GM19043 (cell line): ENCODE measurements at regions not wholly inside any gene's neighbourhood (a gene's known extent, or its start where the extent isn't known, plus 50 kb on each side); places are given as distances from the start of the nearest gene placed in this dataset.

ENCODE experiments used
- ATAC-seq: cut with Tn5 transposase; IDR thresholded peaks from one replicate; pipeline ENCODE4 v1.9.1; 2021; ENCODE audit warnings: low read depth; ENCODE audit not compliant: unreplicated experiment

GRCh38 chr14:82112210-82112839 is 578.7 kb upstream of the SEL1L start:
- no peak for ATAC-seq

GRCh38 chr14:82113007-82113406 is 579.4 kb upstream of the SEL1L start:
- ATAC-seq, result no peak

DNA sequence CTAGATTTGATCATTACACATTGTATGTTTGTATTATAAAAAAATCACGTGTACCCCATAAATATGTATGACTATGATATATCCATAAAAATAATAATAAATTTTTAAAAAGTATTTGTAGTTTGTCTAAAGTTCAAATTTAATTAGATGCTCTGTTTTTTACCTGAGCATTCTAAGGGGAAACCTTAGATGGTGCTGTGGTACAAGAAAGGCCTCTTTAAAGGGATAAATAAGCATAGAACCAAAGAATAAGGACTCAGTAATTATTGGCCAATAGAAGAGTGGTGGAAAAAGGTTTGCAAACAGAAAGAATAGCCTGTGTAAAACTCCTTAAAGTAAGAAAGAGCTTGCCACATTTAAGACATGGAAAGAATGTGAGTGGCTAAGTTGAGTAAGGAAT is 580.1 kb upstream of the SEL1L start:
- no peak for ATAC-seq

GRCh38 chr14:82116721-82117120 is 583.1 kb upstream of the SEL1L start:
- no peak for ATAC-seq

GRCh38 chr14:82122655-82123054 is 589.0 kb upstream of the SEL1L start:
- ATAC-seq, result no peak

DNA sequence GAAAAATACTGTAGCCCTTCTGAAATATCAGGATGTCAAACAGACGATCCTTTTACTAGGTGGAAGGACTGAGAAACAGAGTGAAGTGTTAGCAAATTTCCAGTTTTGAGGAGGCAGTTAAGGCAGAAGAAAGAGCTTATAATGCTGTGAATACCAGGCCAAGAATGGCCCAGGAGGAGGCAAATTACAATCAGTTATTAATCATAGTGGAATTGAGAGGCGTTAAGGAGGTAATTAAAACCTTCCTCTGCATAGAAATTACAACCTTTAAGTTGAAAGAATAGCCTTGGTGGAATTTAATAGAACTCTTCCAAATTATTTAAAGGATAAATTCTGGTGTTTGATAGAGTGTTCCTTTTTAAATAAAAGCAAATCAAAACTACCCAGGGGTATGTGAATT is 590.9 kb upstream of the SEL1L start:
- no peak for ATAC-seq

- ATAC-seq, result no peak
These were observed 592.4 kb upstream of the SEL1L start for GRCh38 chr14:82126006-82126405.

GRCh38 chr14:82134411-82134810 is 600.8 kb upstream of the SEL1L start:
- ATAC-seq, result no peak

DNA sequence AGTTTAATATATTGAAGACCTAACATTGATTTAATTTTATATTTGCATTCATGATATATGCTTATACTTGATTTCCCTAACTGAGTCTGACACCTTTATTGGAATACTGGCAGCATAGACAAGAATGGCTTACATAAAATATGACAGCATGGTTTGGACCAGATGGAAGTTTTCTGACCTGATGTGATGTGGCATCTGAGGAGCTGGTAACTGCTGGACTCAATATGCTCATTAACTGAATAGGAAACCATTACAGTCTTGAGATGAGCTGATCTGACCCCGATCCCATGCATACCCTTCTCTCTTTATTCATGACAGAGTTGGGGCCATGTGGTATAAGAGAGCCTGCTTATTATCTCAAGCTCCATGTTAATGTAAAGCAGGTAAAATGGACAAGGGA is 604.8 kb upstream of the SEL1L start:
- no peak for ATAC-seq

GRCh38 chr14:82146846-82147245 is 613.2 kb upstream of the SEL1L start:
- ATAC-seq, result no peak

DNA sequence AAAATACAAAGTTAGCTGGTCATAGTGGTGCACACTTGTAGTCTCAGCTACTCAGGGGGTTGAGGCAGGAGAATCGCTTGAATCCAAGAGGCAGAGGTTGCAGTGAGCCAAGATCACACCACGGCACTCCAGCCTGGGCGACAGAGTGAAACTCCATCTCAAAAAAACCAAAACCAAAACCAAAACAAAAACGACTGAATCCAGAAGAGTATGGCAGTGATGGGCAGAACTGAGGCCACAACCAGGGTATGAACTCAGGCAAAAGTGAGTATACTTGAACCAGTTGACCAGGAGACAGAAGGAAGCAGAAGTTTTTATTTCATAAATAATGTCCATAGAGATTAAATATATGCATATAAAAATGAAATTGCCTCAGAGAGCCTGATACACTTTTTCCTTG is 620.0 kb upstream of the SEL1L start:
- ATAC-seq, result no peak

GRCh38 chr14:82159624-82160023 is 626.0 kb upstream of the SEL1L start:
- ATAC-seq, result no peak

GRCh38 chr14:82180139-82180538 is 646.5 kb upstream of the SEL1L start:
- no peak for ATAC-seq

DNA sequence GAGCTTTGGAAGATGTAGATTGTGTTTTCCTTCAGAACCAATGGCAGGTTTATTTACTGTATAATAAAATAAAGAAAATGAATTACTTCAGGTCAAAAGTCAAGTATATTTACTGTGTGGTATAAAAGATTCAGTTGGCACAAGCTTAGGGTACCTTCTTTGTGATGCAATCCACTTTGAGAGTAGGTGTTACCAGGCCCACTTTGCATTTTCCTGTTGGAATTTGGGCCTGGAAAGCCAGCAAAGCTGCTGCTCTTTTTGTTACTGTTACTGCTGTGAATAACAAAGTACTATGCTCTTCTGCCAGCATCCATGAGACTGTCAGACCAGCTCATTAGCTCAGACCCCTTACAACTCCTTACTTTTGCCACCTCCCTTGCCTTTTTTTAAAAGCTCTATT is 649.0 kb upstream of the SEL1L start:
- ATAC-seq, result no peak

GRCh38 chr14:82190742-82191141 is 657.1 kb upstream of the SEL1L start:
- no peak for ATAC-seq

GRCh38 chr14:82192387-82192786 is 658.7 kb upstream of the SEL1L start:
- no peak for ATAC-seq

DNA sequence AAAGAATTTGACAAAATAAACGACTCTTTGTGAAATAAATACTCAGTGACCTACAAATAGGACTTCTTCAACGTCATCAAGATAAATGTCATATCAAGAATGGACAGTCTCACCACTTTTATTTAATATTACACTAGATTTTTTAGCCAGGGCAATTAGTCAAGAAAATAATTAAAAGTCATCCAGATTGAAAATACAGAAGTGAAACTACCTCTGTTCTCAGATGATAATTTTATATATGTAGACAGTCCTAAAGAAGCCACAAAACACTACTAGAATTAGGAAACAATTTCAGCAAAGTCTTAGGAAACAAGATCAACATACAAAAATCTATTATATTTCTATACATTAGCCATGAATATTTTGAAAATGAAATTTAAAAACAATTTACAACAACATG is 689.6 kb upstream of the SEL1L start:
- ATAC-seq, result no peak

- ATAC-seq, result no peak
These were observed 691.0 kb upstream of the SEL1L start for GRCh38 chr14:82224610-82225009.

DNA sequence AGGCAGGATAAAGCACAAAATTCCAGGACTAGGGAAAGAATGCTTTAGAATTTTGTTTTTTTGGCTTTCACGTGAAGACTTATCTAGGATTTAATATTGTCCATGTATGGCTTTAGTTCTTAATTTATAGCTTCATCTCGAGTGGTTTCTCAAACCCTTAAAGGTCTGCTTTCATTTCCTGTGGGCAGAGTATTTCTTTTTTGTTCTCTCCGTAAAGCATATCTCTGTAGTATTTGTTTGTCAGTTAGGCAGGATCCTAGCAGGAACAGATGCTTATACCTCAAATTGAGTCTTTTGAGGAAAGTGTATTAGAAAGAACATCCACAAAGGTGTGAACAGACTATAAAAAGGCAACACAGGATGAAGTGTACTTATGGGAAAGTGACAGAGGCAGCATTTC is 697.1 kb upstream of the SEL1L start:
- ATAC-seq, result no peak

DNA sequence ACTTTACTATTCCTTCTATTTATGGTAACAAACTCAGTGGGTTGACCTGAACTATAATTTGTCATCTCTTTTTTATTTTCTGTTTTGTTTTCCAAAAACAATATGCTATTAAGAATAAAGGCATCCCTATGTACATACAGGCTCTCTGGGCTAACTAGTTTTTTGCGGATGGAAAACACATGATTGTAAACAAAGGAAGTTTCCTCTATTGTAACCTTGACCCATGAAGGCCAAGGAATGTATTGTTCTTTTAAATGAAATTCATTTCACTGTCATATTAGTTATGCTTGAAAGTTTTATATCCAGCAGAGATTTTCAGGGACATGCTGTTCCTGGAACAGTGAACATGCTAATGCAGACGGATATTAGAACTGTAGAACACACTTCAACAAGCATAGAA is 705.0 kb upstream of the SEL1L start:
- ATAC-seq, result no peak

GRCh38 chr14:82239223-82239622 is 705.6 kb upstream of the SEL1L start:
- no peak for ATAC-seq

GRCh38 chr14:82244791-82245190 is 711.1 kb upstream of the SEL1L start:
- no peak for ATAC-seq

DNA sequence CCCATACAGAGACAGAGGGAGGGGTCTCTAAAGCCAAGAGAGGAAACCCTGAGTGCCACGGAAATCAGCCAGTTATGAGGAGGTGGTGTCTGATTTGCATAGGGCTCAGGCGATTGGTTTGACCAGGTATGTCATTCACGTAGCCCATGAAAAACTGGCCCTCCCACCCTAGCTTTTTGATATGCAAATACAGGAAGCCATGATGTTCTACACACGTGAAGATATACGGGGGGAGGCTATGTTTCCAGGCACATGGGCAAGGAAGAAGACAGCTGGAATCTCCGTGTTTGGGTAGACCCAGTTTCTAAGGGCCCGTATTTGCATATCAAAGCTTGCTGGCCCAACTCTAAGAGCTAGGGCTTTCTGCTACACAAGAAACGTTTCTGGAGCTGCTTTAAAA is 717.8 kb upstream of the SEL1L start:
- no peak for ATAC-seq
